GM23338 (cell line): ENCODE measurements at regions not wholly inside any gene's neighbourhood (a gene's known extent, or its start where the extent isn't known, plus 50 kb on each side); places are given as distances from the start of the nearest gene placed in this dataset.

Experiments
- ATAC-seq: fragments of 200-7000 bp; cut with Tn5 transposase; 3 replicates; pipeline ENCODE4 v1.9.1; 2020
- DNase-seq: peaks from one replicate; pipeline ENCODE4 v3.0.0-alpha.2; 2015; ENCODE audit warnings: low spot score
- H2AFZ ChIP-seq: fragments of 200-600 bp; sonication (generic); 2 replicates; pipeline ENCODE4 v1.8.0; 2016; ENCODE audit warnings: antibody characterized with exemption, mild to moderate bottlenecking, moderate library complexity
- H3F3A ChIP-seq: fragments of 200-600 bp; sonication (generic); replicated peaks from 2 replicates; pipeline ENCODE4 v1.8.0; 2017; ENCODE audit warnings: antibody characterized with exemption, mixed run types, low read depth
- H3K27ac ChIP-seq: fragments of 200-600 bp; sonication (generic); 2 replicates; pipeline ENCODE4 v1.6.1; 2016; ENCODE audit warnings: low read depth
- H3K27me3 ChIP-seq: fragments of 200-600 bp; sonication (generic); 2 replicates; pipeline ENCODE4 v1.8.0; 2016; ENCODE audit warnings: mild to moderate bottlenecking, mixed run types, moderate library complexity; ENCODE audit not compliant: insufficient read depth
- H3K36me3 ChIP-seq: fragments of 200-600 bp; sonication (generic); 2 replicates; pipeline ENCODE4 v1.8.0; 2016; ENCODE audit warnings: mild to moderate bottlenecking; ENCODE audit not compliant: insufficient read depth
- H3K4me1 ChIP-seq: fragments of 200-600 bp; sonication (generic); 2 replicates; pipeline ENCODE4 v1.8.0; 2016; ENCODE audit warnings: mild to moderate bottlenecking, moderate library complexity; ENCODE audit not compliant: insufficient read depth
- H3K4me2 ChIP-seq: fragments of 200-600 bp; sonication (generic); 2 replicates; pipeline ENCODE4 v1.7.1; 2017; ENCODE audit warnings: mixed run types
- H3K4me3 ChIP-seq: fragments of 200-600 bp; sonication (generic); 2 replicates; pipeline ENCODE4 v1.6.1; 2016; ENCODE audit warnings: mixed run types
- H3K79me2 ChIP-seq: fragments of 200-600 bp; sonication (generic); replicated peaks from 2 replicates; pipeline ENCODE4 v1.8.0; 2017; ENCODE audit warnings: mild to moderate bottlenecking; ENCODE audit not compliant: insufficient read depth
- H3K9me2 ChIP-seq: fragments of 200-600 bp; sonication (generic); 2 replicates; pipeline ENCODE4 v1.8.0; 2017; ENCODE audit not compliant: insufficient read depth
- H4K20me1 ChIP-seq: fragments of 200-600 bp; sonication (generic); replicated peaks from 2 replicates; pipeline ENCODE4 v1.8.0; 2017; ENCODE audit warnings: mild to moderate bottlenecking; ENCODE audit not compliant: insufficient read depth
- H3K27ac Mint-ChIP-seq: 2 replicates; pipeline ENCODE4 v1.8.0; 2020; ENCODE audit warnings: inconsistent platforms, mild to moderate bottlenecking, moderate library complexity, mixed read lengths
- H3K27me3 Mint-ChIP-seq: 3 replicates; pipeline ENCODE4 v1.8.0; 2022; ENCODE audit warnings: low read depth, mild to moderate bottlenecking, moderate library complexity, mixed read lengths, inconsistent platforms; ENCODE audit not compliant: insufficient read depth, poor library complexity
- H3K36me3 Mint-ChIP-seq: 3 replicates; pipeline ENCODE4 v1.8.0; 2021; ENCODE audit warnings: low read depth, mild to moderate bottlenecking, inconsistent platforms, moderate library complexity, mixed read lengths
- H3K4me1 Mint-ChIP-seq: 3 replicates; pipeline ENCODE4 v1.8.0; 2020; ENCODE audit warnings: mild to moderate bottlenecking, inconsistent platforms, mixed read lengths
- H3K4me3 Mint-ChIP-seq: 3 replicates; pipeline ENCODE4 v1.8.0; 2021; ENCODE audit warnings: moderate library complexity, mild to moderate bottlenecking, inconsistent platforms, mixed read lengths
- H3K9me3 Mint-ChIP-seq: 3 replicates; pipeline ENCODE4 v1.8.0; 2020; ENCODE audit warnings: moderate library complexity, mild to moderate bottlenecking, inconsistent platforms, mixed read lengths
- CREB1 ChIP-seq: fragments of 250-450 bp; sonication (Bioruptor Pico); IDR thresholded peaks from 2 replicates; pipeline ENCODE4 v1.5.0; 2020; ENCODE audit warnings: low read depth, mild to moderate bottlenecking, moderate library complexity
- CTCF ChIP-seq, 2 experiments: fragments of 200-600 bp in 1 of 2; sonication (generic) in 1 of 2; conservative IDR thresholded peaks; 2 replicates each; pipeline versions ENCODE4 v1.5.1 to v1.6.1; 2016 to 2017; ENCODE audit warnings: antibody characterized with exemption in 2 of 2, low read depth in 2 of 2, mild to moderate bottlenecking in 2 of 2, moderate library complexity in 1 of 2
- ETS1 ChIP-seq: IDR thresholded peaks from 2 replicates; pipeline ENCODE4 v1.6.1; 2016; ENCODE audit warnings: antibody characterized with exemption
- EZH2 ChIP-seq: fragments of 200-600 bp; sonication (generic); IDR thresholded peaks from one replicate; pipeline ENCODE4 v1.8.0; 2017; ENCODE audit warnings: antibody characterized with exemption, mild to moderate bottlenecking, low read depth; ENCODE audit not compliant: unreplicated experiment
- EZH2phosphoT487 ChIP-seq: fragments of 200-600 bp; sonication (generic); IDR thresholded peaks from one replicate; pipeline ENCODE4 v1.8.1; 2018; ENCODE audit warnings: antibody characterized with exemption; ENCODE audit not compliant: unreplicated experiment
- JUNB ChIP-seq: IDR thresholded peaks from one replicate; pipeline ENCODE4 v1.6.1; 2016; ENCODE audit warnings: antibody characterized with exemption; ENCODE audit not compliant: unreplicated experiment
- NANOG ChIP-seq: IDR thresholded peaks from 2 replicates; pipeline ENCODE4 v1.6.1; 2016; ENCODE audit warnings: antibody characterized with exemption, borderline replicate concordance
- POLR2AphosphoS5 ChIP-seq: IDR thresholded peaks from 2 replicates; pipeline ENCODE4 v1.6.1; 2016; ENCODE audit warnings: antibody characterized with exemption, low read depth
- REST ChIP-seq: IDR thresholded peaks from one replicate; pipeline ENCODE4 v1.6.1; 2018; ENCODE audit warnings: antibody characterized with exemption; ENCODE audit not compliant: unreplicated experiment
- STAT1 ChIP-seq: IDR thresholded peaks from one replicate; pipeline ENCODE4 v1.6.1; 2016; ENCODE audit warnings: antibody characterized with exemption; ENCODE audit not compliant: unreplicated experiment
- ZNF114 ChIP-seq: fragments of 250-450 bp; sonication (Bioruptor Pico); IDR thresholded peaks from 2 replicates; pipeline ENCODE4 v1.5.0; 2020; ENCODE audit warnings: mild to moderate bottlenecking, moderate library complexity
- ZNF331 ChIP-seq: fragments of 250-450 bp; sonication (Bioruptor Pico); IDR thresholded peaks from 2 replicates; pipeline ENCODE4 v1.5.0; 2020; ENCODE audit warnings: low read depth, mild to moderate bottlenecking, moderate library complexity
- ZNF462 ChIP-seq: fragments of 250-450 bp; sonication (Bioruptor Pico); IDR thresholded peaks from 2 replicates; pipeline ENCODE4 v1.5.0; 2020; ENCODE audit warnings: mild to moderate bottlenecking, moderate library complexity

GRCh38 chrX:39835776-39836175, 262.0 kb downstream of the BCOR start:
- Mint-ChIP-seq H3K4me1 (no peaks in the 10 kb centered on the region), H3K9me3 (no peaks in the 10 kb centered on the region), H3K27me3 (peaks cover 4% of the 10 kb centered on the region), H3K36me3 (no peaks in the 10 kb centered on the region), H3K4me3 (no peak overlapping the region), H3K27ac (no peak overlapping the region)
- TF ChIP-seq ETS1: no peak
- no peak for TF ChIP-seq EZH2
- TF ChIP-seq ZNF331 (CRISPR knock-in tag): no peak
- TF ChIP-seq JUNB: no peak
- TF ChIP-seq CTCF (conservative IDR thresholded peaks at IDR 0.05; ENCODE audit: low read depth in 2 of 2): no peak
- TF ChIP-seq POLR2AphosphoS5: no peak
- no peak for TF ChIP-seq REST
- no peak for TF ChIP-seq CREB1 (CRISPR knock-in tag)
- no peak for TF ChIP-seq ZNF114 (CRISPR knock-in tag)
- no peak for TF ChIP-seq STAT1
- no peak for TF ChIP-seq NANOG
- TF ChIP-seq ZNF462 (CRISPR knock-in tag): no peak
- TF ChIP-seq EZH2phosphoT487: no peak
- no peak overlapping the region for H3K4me2 ChIP-seq
- H3K27ac ChIP-seq: no peak overlapping the region
- no peaks in the 10 kb centered on the region for H4K20me1 ChIP-seq
- H3K4me3 ChIP-seq: no peak overlapping the region
- H3K4me1 ChIP-seq: no peaks in the 10 kb centered on the region
- ATAC-seq (no peak), DNase-seq (no peak)
- no peaks in the 10 kb centered on the region for H3K79me2 ChIP-seq
- no peak overlapping the region for H2AFZ ChIP-seq
- no peaks in the 10 kb centered on the region for H3F3A ChIP-seq
- H3K27me3 ChIP-seq: no peaks in the 10 kb centered on the region
- H3K36me3 ChIP-seq: no peaks in the 10 kb centered on the region
- H3K9me2 ChIP-seq: no peaks in the 10 kb centered on the region
